Transverse colon (tissue), 4 donors: ENCODE measurements at regions not wholly inside any gene's neighbourhood (a gene's known extent, or its start where the extent isn't known, plus 50 kb on each side); places are given as distances from the start of the nearest gene placed in this dataset.

Experiments used
- DNase-seq: peaks from one replicate; pipeline ENCODE4 v3.0.0-alpha.2; 2019
- H3K27ac ChIP-seq, 4 donors: fragments of 200-600 bp; sonication (generic); 2 replicates each; pipeline ENCODE4 v1.5.1; 2016 to 2018; ENCODE audit warnings: inconsistent platforms in 4 of 4
- H3K27me3 ChIP-seq: fragments of 200-600 bp; sonication (generic); 2 replicates; pipeline ENCODE4 v1.5.1; 2017; ENCODE audit warnings: inconsistent platforms
- H3K36me3 ChIP-seq, 4 donors: fragments of 200-600 bp; sonication (generic); 2 replicates each; pipeline ENCODE4 v1.5.1; 2017 to 2019; ENCODE audit warnings: inconsistent platforms in 4 of 4
- H3K4me1 ChIP-seq, 4 donors: fragments of 200-600 bp; sonication (generic); 2 replicates each; pipeline ENCODE4 v1.5.1; 2017 to 2020; ENCODE audit warnings: inconsistent platforms in 4 of 4
- H3K4me3 ChIP-seq, 4 donors: fragments of 200-600 bp; sonication (generic); 1 replicate in 1 of 4; 2 replicates in 3 of 4; pipeline versions ENCODE4 v1.5.1 to v1.6.1; 2017 to 2019; ENCODE audit warnings: inconsistent platforms in 4 of 4
- H3K9me3 ChIP-seq, 2 donors: fragments of 200-600 bp; sonication (generic); 2 replicates each; pipeline ENCODE4 v1.5.1; 2017 to 2019; ENCODE audit warnings: inconsistent platforms in 2 of 2
- CTCF ChIP-seq, 5 experiments: fragments of 200-600 bp in 3 of 5; fragments of 450-650 bp in 2 of 5; sonication (generic) in 3 of 5; IDR thresholded peaks; 1 replicate in 2 of 5; 2 replicates in 3 of 5; pipeline ENCODE4 v1.5.1; 2016 to 2017; ENCODE audit warnings: antibody characterized with exemption in 5 of 5, inconsistent platforms in 3 of 5, mild to moderate bottlenecking in 2 of 5, moderate library complexity in 1 of 5
- EP300 ChIP-seq: sonication (generic); formaldehyde crosslinking; IDR thresholded peaks from one replicate; pipeline ENCODE4 v1.6.1; 2017; ENCODE audit warnings: antibody characterized with exemption, low read depth
- POLR2A ChIP-seq: fragments of 450-650 bp; IDR thresholded peaks from one replicate; pipeline ENCODE4 v1.6.1; 2016; ENCODE audit warnings: antibody characterized with exemption, mild to moderate bottlenecking, moderate library complexity
- POLR2AphosphoS5 ChIP-seq, 3 donors: sonication (generic); formaldehyde crosslinking; IDR thresholded peaks; one replicate each; pipeline ENCODE4 v1.6.1; 2016; ENCODE audit warnings: antibody characterized with exemption in 3 of 3
- WGBS, 2 donors: methylation state at CpG; one replicate each; pipeline ENCODE4 v1.1.5; 2018; ENCODE audit warnings: low coverage in 1 of 2; 5-methylcytosine and 5-hydroxymethylcytosine counted together
- in situ Hi-C, 4 donors: fragments of 200-750 bp; cut with MboI; loops; one replicate each; pipeline versions ENCODE4 v1.15.0 to v1.15.1; 2017; ENCODE audit warnings: low sequenced_read_pairs in 3 of 4, low pct_ligation_motif_present in 1 of 4, low pct_unique_long_range_greater_than_20kb in 1 of 4
- intact Hi-C: fragments of 100-400 bp; cut with DNase I; formaldehyde crosslinking; loops from one replicate; pipeline ENCODE4 v1.15.1; 2023; ENCODE audit warnings: low total_unique reads

- intact Hi-C loops: no loop called here
- in situ Hi-C loops: no loop called here
- H3K4me1 ChIP-seq: no peaks in the 10 kb centered on the region
- no peak overlapping the region for H3K4me3 ChIP-seq
- no peak for DNase-seq
- no peak overlapping the region for H3K27ac ChIP-seq
- H3K27me3 ChIP-seq: no peaks in the 10 kb centered on the region
- TF ChIP-seq POLR2A (no peak), CTCF (IDR thresholded peaks at IDR 0.05) (no peak), EP300 (no peak), POLR2AphosphoS5 (IDR thresholded peaks at IDR 0.05) (no peak)
- no peaks in the 10 kb centered on the region for H3K9me3 ChIP-seq
- WGBS, 2 donors: 97 to 100% methylated on average over 1 to 13 of the region's 16 CpGs
- no peaks in the 10 kb centered on the region for H3K36me3 ChIP-seq
Observed at GRCh38 chr4:142954415-142954814, 108.3 kb upstream of the INPP4B start.

- in situ Hi-C loops (no loop called here), intact Hi-C loops (no loop called here)
- WGBS, 2 donors: 82 to 83% methylated on average over 1 to 2 of the region's 2 CpGs
Observed at GRCh38 chr4:142955501-142955900, 109.4 kb upstream of the INPP4B start.

DNA sequence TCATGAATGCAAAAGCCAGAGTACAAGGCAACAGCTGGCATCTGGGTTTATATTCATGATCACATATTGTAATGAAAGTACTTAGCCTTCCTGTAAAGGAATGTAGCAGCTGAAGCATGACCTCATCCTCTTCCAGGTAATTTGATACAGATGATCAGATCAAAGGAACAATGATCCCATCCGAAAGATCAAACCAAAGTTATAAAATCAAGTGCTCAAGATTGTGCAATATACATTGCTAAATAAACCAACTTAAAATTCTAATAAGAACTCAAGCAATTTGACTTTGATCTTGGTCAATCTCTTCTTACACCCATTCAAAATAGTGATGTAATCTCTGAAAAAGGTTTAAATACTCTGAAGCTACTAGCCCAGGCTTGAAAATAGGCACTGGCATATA lies 113.1 kb upstream of the INPP4B start:
- TF ChIP-seq CTCF (IDR thresholded peaks at IDR 0.05) (no peak), EP300 (no peak), POLR2A (no peak), POLR2AphosphoS5 (IDR thresholded peaks at IDR 0.05) (no peak)
- no peaks in the 10 kb centered on the region for H3K36me3 ChIP-seq
- no peak overlapping the region for H3K4me3 ChIP-seq
- peaks cover 0 to 26% (median 7%) of the 10 kb centered on the region in 4 donors for H3K4me1 ChIP-seq
- intact Hi-C loops (no loop called here), in situ Hi-C loops (no loop called here)
- DNase-seq: no peak
- H3K9me3 ChIP-seq: no peaks in the 10 kb centered on the region
- 15 to 50% methylated on average over 1 of the region's 1 CpG for WGBS, 2 donors
- no peak overlapping the region for H3K27ac ChIP-seq
- no peaks in the 10 kb centered on the region for H3K27me3 ChIP-seq

More at GRCh38 chr4:142955501-142955900, 109.4 kb upstream of the INPP4B start:
- Histone ChIP-seq H3K4me3 (no peak overlapping the region), H3K4me1 (peaks cover 0 to 7% (median under 1%) of the 10 kb centered on the region in 4 donors), H3K27me3 (no peaks in the 10 kb centered on the region), H3K27ac (no peak overlapping the region), H3K9me3 (no peaks in the 10 kb centered on the region), H3K36me3 (no peaks in the 10 kb centered on the region)
- DNase-seq: no peak
- TF ChIP-seq EP300: no peak

DNA sequence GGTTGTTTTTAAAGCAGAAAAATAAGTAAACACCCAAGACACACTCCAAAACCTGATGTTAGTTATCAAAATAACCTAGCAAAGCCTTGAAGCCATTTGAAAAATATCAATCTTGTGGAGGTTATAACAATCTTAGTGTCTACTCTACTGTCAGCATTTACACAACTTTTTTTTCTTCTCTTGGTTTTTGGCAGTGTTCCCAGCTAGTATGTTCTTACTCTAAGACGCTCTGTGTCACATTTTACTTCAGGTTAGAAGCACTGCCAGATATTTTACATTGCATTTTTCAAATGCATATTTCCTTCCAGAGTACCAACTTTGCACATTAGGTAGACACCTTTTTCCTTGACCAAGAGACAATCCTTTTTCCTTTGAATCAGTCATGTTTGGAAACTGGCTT lies 114.0 kb upstream of the INPP4B start:
- in situ Hi-C loops: no loop called here
- no peaks in the 10 kb centered on the region for H3K27me3 ChIP-seq
- H3K4me1 ChIP-seq: peaks cover 0 to 26% (median 7%) of the 10 kb centered on the region in 4 donors
- H3K36me3 ChIP-seq: no peaks in the 10 kb centered on the region
- H3K27ac ChIP-seq: peak overlapping the region in 1 of 4 donors; percentile 45
- no peaks in the 10 kb centered on the region for H3K9me3 ChIP-seq
- TF ChIP-seq POLR2AphosphoS5 (IDR thresholded peaks at IDR 0.05): no peak
- TF ChIP-seq POLR2A: no peak
- TF ChIP-seq CTCF (IDR thresholded peaks at IDR 0.05): no peak
- TF ChIP-seq EP300: no peak
- WGBS, 2 donors: 25 to 55% methylated on average over 1 of the region's 1 CpG
- no peak for DNase-seq
- intact Hi-C loops: no loop called here
- no peak overlapping the region for H3K4me3 ChIP-seq
